CD14-positive monocyte (primary cell): ENCODE measurements at regions not wholly inside any gene's neighbourhood (a gene's known extent, or its start where the extent isn't known, plus 50 kb on each side); places are given as distances from the start of the nearest gene placed in this dataset.
"Not testable (repeated sequence)": the region's sequence is repeated elsewhere in the genome, so short reads cannot be mapped to it uniquely, and the experiment has no call there.

Experiments
- DNase-seq, 3 donors: peaks; one replicate each; pipeline ENCODE4 v3.0.0-alpha.2; 2011 to 2022
- H2AFZ ChIP-seq: 2 replicates; pipeline ENCODE4 v1.6.0; 2012; ENCODE audit warnings: mild to moderate bottlenecking, low read depth, low read length, inconsistent platforms; ENCODE audit not compliant: insufficient read depth, poor library complexity, severe bottlenecking
- H3K27ac ChIP-seq, 2 donors: 1 replicate in 1 of 2; 2 replicates in 1 of 2; pipeline ENCODE4 v1.5.1; 2012 to 2013; ENCODE audit warnings: low read length in 2 of 2, control low read depth in 1 of 2, inconsistent platforms in 1 of 2, low read depth in 1 of 2, mild to moderate bottlenecking in 1 of 2
- H3K27me3 ChIP-seq, 2 donors: one replicate each; pipeline versions ENCODE4 v1.6.0 to v1.6.1; 2011 to 2013; ENCODE audit warnings: low read length in 2 of 2; ENCODE audit not compliant: control insufficient read depth in 2 of 2, insufficient read depth in 2 of 2
- H3K36me3 ChIP-seq, 2 donors: replicated peaks in 1 of 2; 1 replicate in 1 of 2; 2 replicates in 1 of 2; pipeline versions ENCODE4 v1.5.1 to v1.6.1; 2012 to 2013; ENCODE audit warnings: low read length in 2 of 2, control low read depth in 1 of 2, inconsistent platforms in 1 of 2, mild to moderate bottlenecking in 1 of 2; ENCODE audit not compliant: insufficient read depth in 2 of 2, control insufficient read depth in 1 of 2
- H3K4me1 ChIP-seq, 2 donors: 1 replicate in 1 of 2; 2 replicates in 1 of 2; pipeline versions ENCODE4 v1.5.1 to v1.6.1; 2012 to 2013; ENCODE audit warnings: low read length in 2 of 2, control low read depth in 1 of 2, inconsistent platforms in 1 of 2, mild to moderate bottlenecking in 1 of 2, moderate library complexity in 1 of 2; ENCODE audit not compliant: insufficient read depth in 2 of 2, control insufficient read depth in 1 of 2
- H3K4me2 ChIP-seq: replicated peaks from 2 replicates; pipeline ENCODE3; 2012; ENCODE audit warnings: low read length, moderate library complexity, mild to moderate bottlenecking; ENCODE audit not compliant: poor library complexity, severe bottlenecking; ENCODE audit errors: extremely low read depth
- H3K4me3 ChIP-seq, 3 experiments: fragments of 200-600 bp in 1 of 3; sonication (generic) in 1 of 3; replicated peaks in 1 of 3; 1 replicate in 2 of 3; 2 replicates in 1 of 3; pipeline ENCODE4 v1.5.1; 2011 to 2013; ENCODE audit warnings: low read length in 3 of 3, mild to moderate bottlenecking in 3 of 3, control low read depth in 2 of 3, low read depth in 2 of 3, inconsistent platforms in 1 of 3, moderate library complexity in 1 of 3
- H3K79me2 ChIP-seq: 2 replicates; pipeline ENCODE4 v1.6.0; 2012; ENCODE audit warnings: mild to moderate bottlenecking, control low read depth, inconsistent platforms, low read length, moderate library complexity; ENCODE audit not compliant: insufficient read depth
- H3K9ac ChIP-seq: 2 replicates; pipeline ENCODE4 v1.6.0; 2017; ENCODE audit warnings: low read length, mild to moderate bottlenecking; ENCODE audit not compliant: insufficient read depth, poor library complexity, severe bottlenecking
- H3K9me3 ChIP-seq, 2 donors: replicated peaks in 1 of 2; 1 replicate in 1 of 2; 2 replicates in 1 of 2; pipeline versions ENCODE4 v1.5.1 to v1.6.1; 2012 to 2013; ENCODE audit warnings: low read length in 2 of 2, control low read depth in 1 of 2; ENCODE audit not compliant: control insufficient read depth in 1 of 2, insufficient read depth in 1 of 2
- H4K20me1 ChIP-seq: 2 replicates; pipeline ENCODE4 v1.6.0; 2012; ENCODE audit warnings: mild to moderate bottlenecking, low read length, control low read depth, moderate library complexity; ENCODE audit not compliant: insufficient read depth
- H3K27ac Mint-ChIP-seq, 7 donors: one replicate each; pipeline ENCODE4 v1.8.0; 2020; ENCODE audit warnings: mild to moderate bottlenecking in 7 of 7, mixed read lengths in 7 of 7, moderate library complexity in 6 of 7, inconsistent platforms in 2 of 7
- H3K27me3 Mint-ChIP-seq, 3 donors: one replicate each; pipeline ENCODE4 v1.8.0; 2021 to 2022; ENCODE audit warnings: low read depth in 3 of 3, mild to moderate bottlenecking in 3 of 3, mixed read lengths in 3 of 3, moderate library complexity in 3 of 3, inconsistent platforms in 1 of 3
- H3K36me3 Mint-ChIP-seq, 2 donors: one replicate each; pipeline ENCODE4 v1.8.0; 2020; ENCODE audit warnings: mixed read lengths in 2 of 2, inconsistent platforms in 1 of 2, mild to moderate bottlenecking in 1 of 2
- H3K4me1 Mint-ChIP-seq: one replicate; pipeline ENCODE4 v1.8.0; 2020; ENCODE audit warnings: mild to moderate bottlenecking, mixed read lengths
- H3K4me3 Mint-ChIP-seq, 2 donors: one replicate each; pipeline ENCODE4 v1.8.0; 2020; ENCODE audit warnings: mild to moderate bottlenecking in 2 of 2, mixed read lengths in 2 of 2, moderate library complexity in 1 of 2
- H3K9me3 Mint-ChIP-seq, 7 donors: one replicate each; pipeline ENCODE4 v1.8.0; 2020 to 2022; ENCODE audit warnings: mixed read lengths in 7 of 7, mild to moderate bottlenecking in 6 of 7, moderate library complexity in 6 of 7, inconsistent platforms in 2 of 7
- CTCF ChIP-seq: fragments of 200-600 bp; IDR thresholded peaks from one replicate; pipeline ENCODE4 v1.8.0; 2022; ENCODE audit warnings: antibody characterized with exemption, mild to moderate bottlenecking
- WGBS: methylation state at CpG from one replicate; pipeline ENCODE4 v1.1.5; 2013; ENCODE audit warnings: missing lambda C conversion rate; ENCODE audit not compliant: insufficient coverage; 5-methylcytosine and 5-hydroxymethylcytosine counted together
- intact Hi-C, 2 donors: fragments of 100-400 bp; cut with micrococcal nuclease; formaldehyde crosslinking; loops; one replicate each; pipeline versions ENCODE4 v1.15.0 to v1.15.1; 2023

GRCh38 chr7:16267953-16268820 lies 153.2 kb downstream of the CRPPA start:
- H3K27ac Mint-ChIP-seq: no peak overlapping the region
- Histone ChIP-seq H3K27ac (no peak overlapping the region), H3K4me2 (no peak overlapping the region)

GRCh38 chr7:16266877-16267276 lies 154.5 kb downstream of the CRPPA start:
- Mint-ChIP-seq H3K4me3 (no peak overlapping the region), H3K27ac (no peak overlapping the region), H3K27me3 (peaks cover 0 to 3% (median 0%) of the 10 kb centered on the region in 3 donors), H3K36me3 (no peaks in the 10 kb centered on the region), H3K4me1 (no peaks in the 10 kb centered on the region), H3K9me3 (peaks cover 0 to 5% (median 2%) of the 10 kb centered on the region in 7 donors)
- Histone ChIP-seq H3K4me1 (no peaks in the 10 kb centered on the region), H3K9ac (no peak overlapping the region), H3K27me3 (no peaks in the 10 kb centered on the region), H3K9me3 (peaks cover 0 to 4% of the 10 kb centered on the region in 2 donors), H3K4me3 (no peak overlapping the region), H3K36me3 (no peaks in the 10 kb centered on the region), H2AFZ (no peak overlapping the region), H4K20me1 (no peaks in the 10 kb centered on the region), H3K27ac (no peak overlapping the region), H3K79me2 (no peaks in the 10 kb centered on the region), H3K4me2 (no peak overlapping the region)
- intact Hi-C loops: no loop called here
- no CpG with 5 or more reads among the region's 1 CpG for WGBS
- no peak for DNase-seq
- TF ChIP-seq CTCF: no peak

More at GRCh38 chr7:16267953-16268820, 153.2 kb downstream of the CRPPA start:
- H3K9me3 Mint-ChIP-seq: peaks cover 0 to 5% (median 3%) of the 10 kb centered on the region in 7 donors
- no peaks in the 10 kb centered on the region for H3K79me2 ChIP-seq
- no peak for TF ChIP-seq CTCF
- no peaks in the 10 kb centered on the region for H3K4me1 Mint-ChIP-seq
- no peak overlapping the region for H3K4me3 ChIP-seq
- no peaks in the 10 kb centered on the region for H3K4me1 ChIP-seq
- no peaks in the 10 kb centered on the region for H3K36me3 ChIP-seq
- WGBS: no CpG with 5 or more reads among the region's 5 CpGs
- H3K4me3 Mint-ChIP-seq: no peak overlapping the region
- no peak overlapping the region for H2AFZ ChIP-seq
- H3K9me3 ChIP-seq: peaks cover 0 to 6% of the 10 kb centered on the region in 2 donors
- H3K9ac ChIP-seq: no peak overlapping the region
- no peak for DNase-seq
- H4K20me1 ChIP-seq: no peaks in the 10 kb centered on the region
- no peaks in the 10 kb centered on the region for H3K27me3 ChIP-seq
- H3K36me3 Mint-ChIP-seq: no peaks in the 10 kb centered on the region
- intact Hi-C loops: no loop called here
- peaks cover 0 to 3% (median 0%) of the 10 kb centered on the region in 3 donors for H3K27me3 Mint-ChIP-seq

- H3K4me3 Mint-ChIP-seq, H3K27ac Mint-ChIP-seq, H3K4me1 Mint-ChIP-seq, H3K79me2 ChIP-seq, H3K9ac ChIP-seq, H3K9me3 ChIP-seq, H4K20me1 ChIP-seq, DNase-seq, H3K27me3 Mint-ChIP-seq, H3K36me3 Mint-ChIP-seq, H3K36me3 ChIP-seq, H3K27me3 ChIP-seq, H3K9me3 Mint-ChIP-seq, intact Hi-C loops, H3K4me1 ChIP-seq, H2AFZ ChIP-seq, H3K27ac ChIP-seq, H3K4me3 ChIP-seq, H3K4me2 ChIP-seq: not testable (repeated sequence)
- 100% methylated on average over 3 of the region's 9 CpGs for WGBS
These were observed 154.9 kb downstream of the CRPPA start for GRCh38 chr7:16266470-16266869.
